Left ventricle myocardium inferior (tissue), 1 donor: ENCODE measurements at regions not wholly inside any gene's neighbourhood (a gene's known extent, or its start where the extent isn't known, plus 50 kb on each side); places are given as distances from the start of the nearest gene placed in this dataset.

ENCODE experiments used
- DNase-seq: peaks from one replicate; pipeline ENCODE4 v3.0.0-alpha.2; 2020
- H3K27ac ChIP-seq: fragments of 200-600 bp; replicated peaks from 2 replicates; pipeline ENCODE4 v1.8.0; 2021
- H3K27me3 ChIP-seq: fragments of 200-600 bp; 2 replicates; pipeline ENCODE4 v1.8.0; 2021; ENCODE audit warnings: low read depth
- H3K36me3 ChIP-seq: fragments of 200-600 bp; 2 replicates; pipeline ENCODE4 v1.8.0; 2021
- H3K4me1 ChIP-seq: fragments of 200-600 bp; 2 replicates; pipeline ENCODE4 v1.8.0; 2021
- H3K4me3 ChIP-seq: fragments of 200-600 bp; 2 replicates; pipeline ENCODE4 v1.8.0; 2021; ENCODE audit warnings: mild to moderate bottlenecking, moderate library complexity
- H3K9me3 ChIP-seq: fragments of 200-600 bp; replicated peaks from 2 replicates; pipeline ENCODE4 v1.8.0; 2021
- intact Hi-C: fragments of 100-400 bp; cut with micrococcal nuclease; formaldehyde crosslinking; loops from one replicate; pipeline ENCODE4 v1.11.0; 2022
- TF ChIP-seq, protein P1 (sequence below): fragments of 200-600 bp; IDR thresholded peaks from 2 replicates; pipeline ENCODE4 v1.8.0; 2021; ENCODE audit warnings: antibody characterized with exemption, mild to moderate bottlenecking, borderline replicate concordance
- donor health status: DM: no; HTN: yes; CAD: no; lungs with severe emphysema.

GRCh38 chr4:162644346-162644745 is 480.5 kb upstream of the FSTL5 start:
- Histone ChIP-seq H3K27me3 (no peaks in the 10 kb centered on the region), H3K9me3 (no peaks in the 10 kb centered on the region), H3K36me3 (no peaks in the 10 kb centered on the region), H3K27ac (no peak overlapping the region), H3K4me1 (no peaks in the 10 kb centered on the region), H3K4me3 (no peak overlapping the region)
- DNase-seq: no peak
- intact Hi-C loops: loop anchor here (10.0 kb wide), 1 partner anchor 390 kb away; no protein-coding TSS in a partner anchor
- TF ChIP-seq, protein P1, sequence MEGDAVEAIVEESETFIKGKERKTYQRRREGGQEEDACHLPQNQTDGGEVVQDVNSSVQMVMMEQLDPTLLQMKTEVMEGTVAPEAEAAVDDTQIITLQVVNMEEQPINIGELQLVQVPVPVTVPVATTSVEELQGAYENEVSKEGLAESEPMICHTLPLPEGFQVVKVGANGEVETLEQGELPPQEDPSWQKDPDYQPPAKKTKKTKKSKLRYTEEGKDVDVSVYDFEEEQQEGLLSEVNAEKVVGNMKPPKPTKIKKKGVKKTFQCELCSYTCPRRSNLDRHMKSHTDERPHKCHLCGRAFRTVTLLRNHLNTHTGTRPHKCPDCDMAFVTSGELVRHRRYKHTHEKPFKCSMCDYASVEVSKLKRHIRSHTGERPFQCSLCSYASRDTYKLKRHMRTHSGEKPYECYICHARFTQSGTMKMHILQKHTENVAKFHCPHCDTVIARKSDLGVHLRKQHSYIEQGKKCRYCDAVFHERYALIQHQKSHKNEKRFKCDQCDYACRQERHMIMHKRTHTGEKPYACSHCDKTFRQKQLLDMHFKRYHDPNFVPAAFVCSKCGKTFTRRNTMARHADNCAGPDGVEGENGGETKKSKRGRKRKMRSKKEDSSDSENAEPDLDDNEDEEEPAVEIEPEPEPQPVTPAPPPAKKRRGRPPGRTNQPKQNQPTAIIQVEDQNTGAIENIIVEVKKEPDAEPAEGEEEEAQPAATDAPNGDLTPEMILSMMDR: no peak

DNA sequence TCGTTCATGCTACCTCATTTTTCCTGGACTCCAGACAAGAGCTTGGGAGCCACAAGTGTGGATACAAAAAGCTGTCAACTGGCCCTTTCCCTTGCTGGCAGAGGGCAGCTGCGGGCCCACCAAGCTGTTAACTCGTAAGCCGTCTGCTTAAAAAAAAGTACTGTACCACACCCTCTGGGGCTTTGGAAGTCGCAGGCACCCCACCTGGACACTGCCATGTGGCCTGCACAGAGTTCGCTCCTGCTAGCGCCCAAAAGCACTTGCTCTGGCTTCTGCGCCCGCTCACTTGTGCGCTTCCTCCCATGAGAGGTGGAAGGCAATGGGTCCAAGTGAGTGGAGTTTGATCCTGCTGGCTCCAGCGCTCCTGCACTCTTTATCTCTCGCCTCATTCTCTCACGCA is 476.4 kb upstream of the FSTL5 start:
- intact Hi-C loops: loop anchor here (10.0 kb wide), 1 partner anchor 395 kb away; no protein-coding TSS in a partner anchor
- no peaks in the 10 kb centered on the region for H3K36me3 ChIP-seq
- H3K27ac ChIP-seq: no peak overlapping the region
- H3K4me3 ChIP-seq: no peak overlapping the region
- DNase-seq: no peak
- no peaks in the 10 kb centered on the region for H3K4me1 ChIP-seq
- H3K27me3 ChIP-seq: no peaks in the 10 kb centered on the region
- H3K9me3 ChIP-seq: no peaks in the 10 kb centered on the region
- TF ChIP-seq, protein P1: no peak

DNA sequence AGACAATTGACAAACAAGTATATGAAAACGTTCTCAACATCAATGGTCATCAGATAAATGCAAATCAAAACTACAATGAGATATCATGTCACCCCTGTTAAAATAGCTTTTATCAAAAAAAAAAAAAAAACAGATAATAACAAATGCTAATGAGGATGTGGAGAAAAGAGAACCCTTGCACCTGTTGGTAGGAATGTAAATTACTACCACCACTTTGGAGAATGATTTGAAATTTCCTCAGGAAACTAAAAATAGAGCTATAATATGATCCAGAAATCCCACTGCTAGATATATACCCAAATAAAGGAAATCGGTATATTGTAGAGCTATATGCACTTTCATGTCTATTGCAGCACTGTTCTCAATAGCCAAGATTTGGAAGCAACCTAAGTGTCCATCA is 470.6 kb upstream of the FSTL5 start:
- no peaks in the 10 kb centered on the region for H3K9me3 ChIP-seq
- H3K27ac ChIP-seq: no peak overlapping the region
- TF ChIP-seq, protein P1: no peak
- H3K4me1 ChIP-seq: no peaks in the 10 kb centered on the region
- intact Hi-C loops: no loop called here
- no peak for DNase-seq
- no peaks in the 10 kb centered on the region for H3K36me3 ChIP-seq
- H3K27me3 ChIP-seq: no peaks in the 10 kb centered on the region
- H3K4me3 ChIP-seq: no peak overlapping the region

GRCh38 chr4:162622664-162623063 is 458.9 kb upstream of the FSTL5 start:
- H3K36me3 ChIP-seq: no peaks in the 10 kb centered on the region
- H3K27ac ChIP-seq: no peak overlapping the region
- no peak for DNase-seq
- no peaks in the 10 kb centered on the region for H3K27me3 ChIP-seq
- intact Hi-C loops: no loop called here
- no peak overlapping the region for H3K4me3 ChIP-seq
- no peaks in the 10 kb centered on the region for H3K4me1 ChIP-seq
- H3K9me3 ChIP-seq: peaks cover 4% of the 10 kb centered on the region
- TF ChIP-seq, protein P1: no peak

DNA sequence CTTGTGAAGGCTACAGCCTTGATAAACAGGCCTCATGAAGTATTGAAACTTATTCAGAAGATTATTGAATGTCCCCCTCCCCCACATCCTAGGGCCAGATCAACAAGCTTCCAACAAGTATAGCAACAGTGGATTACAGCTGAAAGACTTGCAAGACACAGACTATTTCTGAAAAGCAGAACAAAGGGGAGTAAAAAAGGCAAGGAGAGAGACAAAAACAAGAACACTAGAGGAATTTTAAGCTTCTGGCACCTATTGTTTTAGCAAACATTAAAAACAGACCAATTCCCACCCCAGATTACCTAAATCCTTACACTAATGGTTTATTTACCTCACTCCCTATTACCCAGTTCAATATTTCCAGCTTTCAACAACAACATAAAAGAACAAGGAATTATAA is 446.3 kb upstream of the FSTL5 start:
- intact Hi-C loops: no loop called here
- TF ChIP-seq, protein P1: no peak
- no peaks in the 10 kb centered on the region for H3K27me3 ChIP-seq
- no peak for DNase-seq
- no peak overlapping the region for H3K27ac ChIP-seq
- H3K4me3 ChIP-seq: no peak overlapping the region
- H3K36me3 ChIP-seq: no peaks in the 10 kb centered on the region
- no peaks in the 10 kb centered on the region for H3K4me1 ChIP-seq
- no peaks in the 10 kb centered on the region for H3K9me3 ChIP-seq

GRCh38 chr4:162586266-162586665 is 422.5 kb upstream of the FSTL5 start:
- Histone ChIP-seq H3K27me3 (no peaks in the 10 kb centered on the region), H3K4me3 (no peak overlapping the region), H3K27ac (no peak overlapping the region), H3K36me3 (no peaks in the 10 kb centered on the region), H3K9me3 (no peaks in the 10 kb centered on the region), H3K4me1 (no peaks in the 10 kb centered on the region)
- intact Hi-C loops: no loop called here
- TF ChIP-seq, protein P1: no peak
- no peak for DNase-seq
